WTC11 (cell line): ENCODE measurements at regions not wholly inside any gene's neighbourhood (a gene's known extent, or its start where the extent isn't known, plus 50 kb on each side); places are given as distances from the start of the nearest gene placed in this dataset.
"Not testable (repeated sequence)": the region's sequence is repeated elsewhere in the genome, so short reads cannot be mapped to it uniquely, and the experiment has no call there.

Source experiments
- ATAC-seq: fragments of 200-7000 bp; cut with Tn5 transposase; 2 replicates; pipeline ENCODE4 v1.10.0; 2021; ENCODE audit warnings: mild to moderate bottlenecking, moderate library complexity
- CTCF ChIA-PET: fragments of 300-600 bp; sonication (Branson Sonifier 250); formaldehyde crosslinking; loops from one replicate; lab custom pipeline; 2021; ENCODE audit warnings: antibody characterized with exemption; lab: Charles Lee
- POLR2A ChIA-PET: fragments of 350-600 bp; sonication (Branson Sonifier 250); formaldehyde crosslinking; loops from one replicate; lab custom pipeline; 2021; ENCODE audit warnings: antibody characterized with exemption; lab: Charles Lee
- DNase-seq: peaks from one replicate; pipeline ENCODE4 v3.0.0; 2021; ENCODE audit warnings: low spot score
- H3K27ac Mint-ChIP-seq: 2 replicates; pipeline ENCODE4 v1.8.0; 2021; ENCODE audit warnings: mixed read lengths
- H3K27me3 Mint-ChIP-seq: 2 replicates; pipeline ENCODE4 v1.8.0; 2021; ENCODE audit warnings: low read depth, mild to moderate bottlenecking, moderate library complexity, mixed read lengths
- H3K36me3 Mint-ChIP-seq: 2 replicates; pipeline ENCODE4 v1.8.0; 2021; ENCODE audit warnings: mixed read lengths
- H3K4me1 Mint-ChIP-seq: 2 replicates; pipeline ENCODE4 v1.8.0; 2022; ENCODE audit warnings: mixed read lengths
- H3K4me3 Mint-ChIP-seq: 2 replicates; pipeline ENCODE4 v1.8.0; 2021; ENCODE audit warnings: mild to moderate bottlenecking, moderate library complexity, mixed read lengths
- H3K9me3 Mint-ChIP-seq: 2 replicates; pipeline ENCODE4 v1.8.0; 2021; ENCODE audit warnings: mixed read lengths
- ATF2 ChIP-seq: sonication (generic); formaldehyde crosslinking; IDR thresholded peaks from 2 replicates; pipeline ENCODE4 v1.8.1; 2022; ENCODE audit warnings: low read depth, missing genetic modification reagents, borderline replicate concordance
- CBFB ChIP-seq: sonication (generic); formaldehyde crosslinking; IDR thresholded peaks from 2 replicates; pipeline ENCODE4 v1.8.1; 2022; ENCODE audit warnings: mild to moderate bottlenecking, low read depth, missing genetic modification reagents
- CREB1 ChIP-seq: sonication (generic); formaldehyde crosslinking; IDR thresholded peaks from 2 replicates; pipeline ENCODE4 v1.8.0; 2023; ENCODE audit warnings: mild to moderate bottlenecking, missing genetic modification reagents
- E2F4 ChIP-seq: sonication (generic); formaldehyde crosslinking; IDR thresholded peaks from 2 replicates; pipeline ENCODE4 v1.8.1; 2022; ENCODE audit warnings: low read depth, mild to moderate bottlenecking, moderate library complexity, missing genetic modification reagents, borderline replicate concordance
- ESRRA ChIP-seq: sonication (generic); formaldehyde crosslinking; IDR thresholded peaks from 2 replicates; pipeline ENCODE4 v1.8.1; 2022; ENCODE audit warnings: mild to moderate bottlenecking, missing genetic modification reagents, borderline replicate concordance
- ETV6 ChIP-seq: sonication (generic); formaldehyde crosslinking; IDR thresholded peaks from 2 replicates; pipeline ENCODE4 v1.8.1; 2022; ENCODE audit warnings: mild to moderate bottlenecking, missing genetic modification reagents
- FOXK1 ChIP-seq: sonication (generic); formaldehyde crosslinking; IDR thresholded peaks from 2 replicates; pipeline ENCODE4 v1.8.0; 2022; ENCODE audit warnings: mild to moderate bottlenecking, moderate library complexity, missing genetic modification reagents
- GTF2I ChIP-seq: fragments of 250-450 bp; sonication (Bioruptor Pico); conservative IDR thresholded peaks from 2 replicates; pipeline ENCODE4 v1.4.0; 2021; ENCODE audit warnings: mild to moderate bottlenecking
- HMGA2 ChIP-seq: fragments of 250-450 bp; sonication (Bioruptor Pico); IDR thresholded peaks from 2 replicates; pipeline ENCODE4 v1.4.0; 2021; ENCODE audit warnings: mild to moderate bottlenecking, moderate library complexity
- KAT7 ChIP-seq: sonication (generic); formaldehyde crosslinking; IDR thresholded peaks from 2 replicates; pipeline ENCODE4 v1.8.1; 2023; ENCODE audit warnings: missing genetic modification reagents, mild to moderate bottlenecking, borderline replicate concordance
- NFYB ChIP-seq: sonication (generic); formaldehyde crosslinking; conservative IDR thresholded peaks from 2 replicates; pipeline ENCODE4 v1.8.0; 2022; ENCODE audit warnings: low read depth, missing genetic modification reagents
- NR2C2 ChIP-seq: sonication (generic); formaldehyde crosslinking; IDR thresholded peaks from 2 replicates; pipeline ENCODE4 v1.8.0; 2022; ENCODE audit warnings: mild to moderate bottlenecking, missing genetic modification reagents
- OVOL2 ChIP-seq: fragments of 250-450 bp; sonication (Bioruptor Pico); IDR thresholded peaks from 2 replicates; pipeline ENCODE4 v1.9.0; 2021; ENCODE audit warnings: mild to moderate bottlenecking, borderline replicate concordance
- STAT6 ChIP-seq: sonication (generic); formaldehyde crosslinking; conservative IDR thresholded peaks from 2 replicates; pipeline ENCODE4 v1.8.1; 2023; ENCODE audit warnings: mild to moderate bottlenecking, low read depth, missing genetic modification reagents, moderate library complexity
- TEAD1 ChIP-seq: sonication (generic); formaldehyde crosslinking; IDR thresholded peaks from 2 replicates; pipeline ENCODE4 v1.8.0; 2022; ENCODE audit warnings: mild to moderate bottlenecking, missing genetic modification reagents
- ZBTB21 ChIP-seq: sonication (generic); formaldehyde crosslinking; IDR thresholded peaks from 2 replicates; pipeline ENCODE4 v1.8.1; 2023; ENCODE audit warnings: mild to moderate bottlenecking, missing genetic modification reagents, borderline replicate concordance
- ZBTB43 ChIP-seq: sonication (generic); formaldehyde crosslinking; IDR thresholded peaks from 2 replicates; pipeline ENCODE4 v1.8.1; 2023; ENCODE audit warnings: mild to moderate bottlenecking, missing genetic modification reagents
- ZMAT4 ChIP-seq: fragments of 250-450 bp; sonication (Bioruptor Pico); IDR thresholded peaks from 2 replicates; pipeline ENCODE4 v1.9.0; 2021; ENCODE audit warnings: mild to moderate bottlenecking
- ZNF263 ChIP-seq: sonication (generic); formaldehyde crosslinking; IDR thresholded peaks from 2 replicates; pipeline ENCODE4 v1.8.1; 2022; ENCODE audit warnings: low read depth, mild to moderate bottlenecking, moderate library complexity, missing genetic modification reagents
- ZNF317 ChIP-seq: sonication (generic); formaldehyde crosslinking; IDR thresholded peaks from 2 replicates; pipeline ENCODE4 v1.8.1; 2023; ENCODE audit warnings: low read depth, mild to moderate bottlenecking, moderate library complexity, missing genetic modification reagents, borderline replicate concordance
- ZNF416 ChIP-seq: fragments of 250-450 bp; sonication (Bioruptor Pico); IDR thresholded peaks from 2 replicates; pipeline ENCODE4 v1.9.0; 2021; ENCODE audit warnings: mild to moderate bottlenecking, inconsistent platforms
- ZNF512 ChIP-seq: sonication (generic); formaldehyde crosslinking; IDR thresholded peaks from 2 replicates; pipeline ENCODE4 v1.8.1; 2022; ENCODE audit warnings: missing genetic modification reagents, borderline replicate concordance
- ZSCAN18 ChIP-seq: fragments of 250-450 bp; sonication (Bioruptor Pico); IDR thresholded peaks from 2 replicates; pipeline ENCODE4 v2.1.2; 2022; ENCODE audit warnings: mild to moderate bottlenecking, moderate library complexity

GRCh38 chr5:39525781-39526180, 101.0 kb upstream of the DAB2 start:
- ChIA-PET CTCF (interaction anchor here (1.5 to 2.3 kb wide), 2 partner anchors 22 to 150 kb away, joined by 5 to 6 read pairs; no protein-coding TSS in a partner anchor), POLR2A (interaction anchor here (0.6 kb wide), 1 partner anchor 768 kb away, joined by 3 read pairs; no protein-coding TSS in a partner anchor)
- H3K4me3 Mint-ChIP-seq, H3K36me3 Mint-ChIP-seq, ATAC-seq, H3K27me3 Mint-ChIP-seq, H3K27ac Mint-ChIP-seq, DNase-seq: not testable (repeated sequence)
- Mint-ChIP-seq H3K9me3 (peaks cover 11% of the 10 kb centered on the region), H3K4me1 (peaks cover 22% of the 10 kb centered on the region)

GRCh38 chr5:39525271-39525670, 100.5 kb upstream of the DAB2 start:
- no peaks in the 10 kb centered on the region; the same call in 1 of the 2 replicates for H3K27me3 Mint-ChIP-seq
- POLR2A ChIA-PET, result no interaction called here

GRCh38 chr5:39523821-39524220, 99.0 kb upstream of the DAB2 start:
- POLR2A ChIA-PET, result no interaction called here
- DNase-seq (no peak), ATAC-seq (no peak)
- H3K36me3 Mint-ChIP-seq, result no peaks in the 10 kb centered on the region
- no peak overlapping the region for H3K4me3 Mint-ChIP-seq
- no peaks in the 10 kb centered on the region; the same call in 1 of the 2 replicates for H3K27me3 Mint-ChIP-seq
- H3K9me3 Mint-ChIP-seq, result peaks cover 14% of the 10 kb centered on the region
- H3K27ac Mint-ChIP-seq, result no peak overlapping the region
- peaks cover 33% of the 10 kb centered on the region for H3K4me1 Mint-ChIP-seq
- CTCF ChIA-PET, result no interaction called here
- TF ChIP-seq ZMAT4 (no peak), ESRRA (CRISPR knock-in tag) (no peak), ZNF263 (CRISPR knock-in tag) (no peak), NR2C2 (no peak), ZBTB43 (CRISPR knock-in tag) (no peak), OVOL2 (CRISPR knock-in tag) (no peak), FOXK1 (no peak), ZBTB21 (no peak), E2F4 (CRISPR knock-in tag) (no peak), TEAD1 (CRISPR knock-in tag) (no peak), ZSCAN18 (CRISPR knock-in tag) (no peak), ZNF416 (CRISPR knock-in tag) (no peak), KAT7 (CRISPR knock-in tag) (no peak), ETV6 (CRISPR knock-in tag) (no peak), STAT6 (CRISPR knock-in tag) (no peak), ZNF512 (CRISPR knock-in tag) (no peak), CBFB (no peak)

More at GRCh38 chr5:39525271-39525670, 100.5 kb upstream of the DAB2 start:
- peaks cover 22% of the 10 kb centered on the region for H3K4me1 Mint-ChIP-seq
- CTCF ChIA-PET, result interaction anchor here (2.3 kb wide), 1 partner anchor 149 kb away, joined by 6 read pairs; no protein-coding TSS in a partner anchor
- peaks cover 14% of the 10 kb centered on the region for H3K9me3 Mint-ChIP-seq
- H3K36me3 Mint-ChIP-seq, result no peaks in the 10 kb centered on the region
- no peak overlapping the region for H3K4me3 Mint-ChIP-seq
- DNase-seq (no peak), ATAC-seq (no peak)
- TF ChIP-seq ATF2 (CRISPR knock-in tag), result no peak
- no peak for TF ChIP-seq NFYB (CRISPR knock-in tag)
- TF ChIP-seq GTF2I (CRISPR knock-in tag), result no peak
- TF ChIP-seq HMGA2, result no peak
- no peak for TF ChIP-seq CREB1 (CRISPR knock-in tag)
- TF ChIP-seq ZNF317 (CRISPR knock-in tag), result no peak
- no peak overlapping the region for H3K27ac Mint-ChIP-seq
